HG02943 (cell line): ENCODE measurements at regions not wholly inside any gene's neighbourhood (a gene's known extent, or its start where the extent isn't known, plus 50 kb on each side); places are given as distances from the start of the nearest gene placed in this dataset.
"Not testable (repeated sequence)": the region's sequence is repeated elsewhere in the genome, so short reads cannot be mapped to it uniquely, and the experiment has no call there.

Experiments
- ATAC-seq: cut with Tn5 transposase; IDR thresholded peaks from one replicate; pipeline ENCODE4 v1.9.1; 2021; ENCODE audit warnings: mild to moderate bottlenecking, low read depth, moderate library complexity; ENCODE audit not compliant: unreplicated experiment

- ATAC-seq: no peak
Observed at GRCh38 chr6:106751501-106752252, 122.3 kb downstream of the QRSL1 start.

- no peak for ATAC-seq
Observed at GRCh38 chr6:106750946-106751345, 121.6 kb downstream of the QRSL1 start.

- no peak for ATAC-seq
Observed at GRCh38 chr6:106750142-106750918, 121.0 kb downstream of the QRSL1 start.

GRCh38 chr6:106749609-106750008 lies 120.2 kb downstream of the QRSL1 start:
- ATAC-seq: no peak

- ATAC-seq: no peak
Observed at GRCh38 chr6:106748547-106749207, 119.3 kb downstream of the QRSL1 start.

GRCh38 chr6:106747139-106747538 lies 117.8 kb downstream of the QRSL1 start:
- ATAC-seq: no peak

GRCh38 chr6:106746652-106747051 lies 117.3 kb downstream of the QRSL1 start:
- ATAC-seq: no peak

GRCh38 chr6:106745824-106746582 lies 116.6 kb downstream of the QRSL1 start:
- ATAC-seq: no peak

- no peak for ATAC-seq
Observed at GRCh38 chr6:106745197-106745770, 115.9 kb downstream of the QRSL1 start.

GRCh38 chr6:106744781-106745180 lies 115.4 kb downstream of the QRSL1 start:
- no peak for ATAC-seq

- not testable (repeated sequence) for ATAC-seq
Observed at GRCh38 chr6:106744029-106744428, 114.7 kb downstream of the QRSL1 start.

GRCh38 chr6:106743612-106744011 lies 114.2 kb downstream of the QRSL1 start:
- no peak for ATAC-seq

- ATAC-seq: no peak
Observed at GRCh38 chr6:106740287-106740686, 110.9 kb downstream of the QRSL1 start.

GRCh38 chr6:106739387-106739786 lies 110.0 kb downstream of the QRSL1 start:
- no peak for ATAC-seq

- no peak for ATAC-seq
Observed at GRCh38 chr6:106736502-106736901, 107.1 kb downstream of the QRSL1 start.

GRCh38 chr6:106735828-106736227 lies 106.5 kb downstream of the QRSL1 start:
- ATAC-seq: no peak

- no peak for ATAC-seq
Observed at GRCh38 chr6:106735136-106735633, 105.8 kb downstream of the QRSL1 start.

GRCh38 chr6:106733386-106733785 lies 104.0 kb downstream of the QRSL1 start:
- no peak for ATAC-seq

- ATAC-seq: no peak
Observed at GRCh38 chr6:106732376-106732940, 103.1 kb downstream of the QRSL1 start.

GRCh38 chr6:106731843-106732160 lies 102.4 kb downstream of the QRSL1 start:
- ATAC-seq: no peak
